SK-N-SH (cell line): ENCODE measurements at regions not wholly inside any gene's neighbourhood (a gene's known extent, or its start where the extent isn't known, plus 50 kb on each side); places are given as distances from the start of the nearest gene placed in this dataset.
"Not testable (repeated sequence)": the region's sequence is repeated elsewhere in the genome, so short reads cannot be mapped to it uniquely, and the experiment has no call there.

Experiments
- TEAD4 ChIP-seq: IDR thresholded peaks from 2 replicates; pipeline ENCODE4 v1.4.0; 2012; ENCODE audit warnings: mild to moderate bottlenecking, borderline replicate concordance; ENCODE audit not compliant: insufficient read depth
- TF ChIP-seq, protein P1 (sequence below): fragments of 200-600 bp; sonication (generic); IDR thresholded peaks from 2 replicates; pipeline ENCODE4 v1.6.1; 2017; ENCODE audit warnings: antibody characterized with exemption, mild to moderate bottlenecking, moderate library complexity
- TF ChIP-seq, protein P2 (sequence below): IDR thresholded peaks from 2 replicates; pipeline ENCODE4; 2012

DNA sequence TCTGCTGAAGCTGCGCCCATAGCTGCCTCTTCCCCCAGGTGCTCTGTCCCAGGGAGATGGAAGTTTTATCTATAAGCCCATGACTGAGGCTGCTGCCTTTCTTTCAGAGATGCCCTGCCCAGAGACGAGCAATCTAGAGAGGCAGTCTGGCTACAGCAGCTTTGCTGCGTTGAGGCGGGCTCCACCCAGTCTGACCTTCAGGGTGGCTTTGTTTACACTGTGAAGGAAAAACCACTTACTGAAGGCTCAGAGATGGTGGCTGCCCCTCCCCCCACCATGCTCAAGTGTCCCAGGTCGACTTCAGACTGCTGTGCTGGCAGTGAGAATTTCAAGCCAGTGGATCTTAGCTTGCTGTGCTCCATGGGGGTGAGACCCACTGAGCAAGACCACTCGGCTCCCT lies 1029.9 kb upstream of the COX7C start:
- TF ChIP-seq TEAD4: not testable (repeated sequence)
- TF ChIP-seq, protein P1, sequence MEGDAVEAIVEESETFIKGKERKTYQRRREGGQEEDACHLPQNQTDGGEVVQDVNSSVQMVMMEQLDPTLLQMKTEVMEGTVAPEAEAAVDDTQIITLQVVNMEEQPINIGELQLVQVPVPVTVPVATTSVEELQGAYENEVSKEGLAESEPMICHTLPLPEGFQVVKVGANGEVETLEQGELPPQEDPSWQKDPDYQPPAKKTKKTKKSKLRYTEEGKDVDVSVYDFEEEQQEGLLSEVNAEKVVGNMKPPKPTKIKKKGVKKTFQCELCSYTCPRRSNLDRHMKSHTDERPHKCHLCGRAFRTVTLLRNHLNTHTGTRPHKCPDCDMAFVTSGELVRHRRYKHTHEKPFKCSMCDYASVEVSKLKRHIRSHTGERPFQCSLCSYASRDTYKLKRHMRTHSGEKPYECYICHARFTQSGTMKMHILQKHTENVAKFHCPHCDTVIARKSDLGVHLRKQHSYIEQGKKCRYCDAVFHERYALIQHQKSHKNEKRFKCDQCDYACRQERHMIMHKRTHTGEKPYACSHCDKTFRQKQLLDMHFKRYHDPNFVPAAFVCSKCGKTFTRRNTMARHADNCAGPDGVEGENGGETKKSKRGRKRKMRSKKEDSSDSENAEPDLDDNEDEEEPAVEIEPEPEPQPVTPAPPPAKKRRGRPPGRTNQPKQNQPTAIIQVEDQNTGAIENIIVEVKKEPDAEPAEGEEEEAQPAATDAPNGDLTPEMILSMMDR: not testable (repeated sequence)
- TF ChIP-seq, protein P2, sequence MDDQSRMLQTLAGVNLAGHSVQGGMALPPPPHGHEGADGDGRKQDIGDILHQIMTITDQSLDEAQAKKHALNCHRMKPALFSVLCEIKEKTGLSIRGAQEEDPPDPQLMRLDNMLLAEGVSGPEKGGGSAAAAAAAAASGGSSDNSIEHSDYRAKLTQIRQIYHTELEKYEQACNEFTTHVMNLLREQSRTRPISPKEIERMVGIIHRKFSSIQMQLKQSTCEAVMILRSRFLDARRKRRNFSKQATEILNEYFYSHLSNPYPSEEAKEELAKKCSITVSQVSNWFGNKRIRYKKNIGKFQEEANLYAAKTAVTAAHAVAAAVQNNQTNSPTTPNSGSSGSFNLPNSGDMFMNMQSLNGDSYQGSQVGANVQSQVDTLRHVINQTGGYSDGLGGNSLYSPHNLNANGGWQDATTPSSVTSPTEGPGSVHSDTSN: not testable (repeated sequence)
